Activated naive CD8-positive, alpha-beta T cell treated with anti-CD3 and anti-CD28 coated beads for 36 hours (primary cell): ENCODE measurements at regions not wholly inside any gene's neighbourhood (a gene's known extent, or its start where the extent isn't known, plus 50 kb on each side); places are given as distances from the start of the nearest gene placed in this dataset.
A peak's percentile ranks its signal among the peaks of the same experiment; 100 is the strongest.

Experiments used
- DNase-seq: peaks from one replicate; pipeline ENCODE4 v3.0.0; 2021
- H3K27ac Mint-ChIP-seq: one replicate; pipeline ENCODE4 v1.8.0; 2022; ENCODE audit warnings: mild to moderate bottlenecking, moderate library complexity, mixed read lengths
- H3K27me3 Mint-ChIP-seq: one replicate; pipeline ENCODE4 v1.8.0; 2022; ENCODE audit warnings: mild to moderate bottlenecking, mixed read lengths
- H3K36me3 Mint-ChIP-seq: one replicate; pipeline ENCODE4 v1.8.0; 2021; ENCODE audit warnings: mild to moderate bottlenecking, mixed read lengths
- H3K4me1 Mint-ChIP-seq: one replicate; pipeline ENCODE4 v1.8.0; 2021; ENCODE audit warnings: mixed read lengths
- H3K4me3 Mint-ChIP-seq: one replicate; pipeline ENCODE4 v1.8.0; 2022; ENCODE audit warnings: mild to moderate bottlenecking, moderate library complexity, mixed read lengths
- H3K9me3 Mint-ChIP-seq: one replicate; pipeline ENCODE4 v1.8.0; 2022; ENCODE audit warnings: mixed read lengths

DNA sequence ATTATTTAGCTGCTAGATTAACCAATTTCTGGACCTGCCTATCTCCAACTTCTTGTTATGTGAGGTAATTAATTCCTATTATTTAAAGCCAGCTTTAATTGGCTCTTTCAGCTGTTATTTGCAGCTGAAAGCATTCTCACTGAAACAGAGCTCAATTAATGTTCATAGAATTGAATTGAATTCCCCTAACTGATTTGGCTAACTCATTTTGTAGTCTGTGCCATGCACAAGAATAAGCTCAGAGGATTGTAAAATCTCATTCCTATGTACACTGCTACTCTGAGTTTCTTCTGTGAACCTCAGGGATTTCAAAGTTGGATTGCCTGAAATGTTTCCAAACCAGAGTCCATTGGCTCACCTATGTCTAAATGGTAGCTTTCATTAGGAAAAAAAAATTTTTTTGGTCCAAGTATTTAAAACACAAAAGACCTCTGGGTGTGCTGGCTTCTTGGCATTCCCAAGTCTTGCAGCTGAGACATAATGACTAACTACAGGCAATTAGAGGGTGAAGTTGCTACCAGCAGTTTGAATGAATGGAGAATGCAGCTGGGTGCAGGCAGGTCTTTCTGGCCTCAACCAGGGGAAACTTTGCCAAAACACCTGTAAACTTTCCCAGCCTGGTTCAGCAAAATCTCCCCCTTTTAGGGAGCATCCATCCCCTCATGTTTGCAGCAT, 134.3 kb downstream of the EDEM1 start:
- peaks cover 11% of the 10 kb centered on the region for H3K27me3 Mint-ChIP-seq
- no peak overlapping the region for H3K27ac Mint-ChIP-seq

GRCh38 chr3:5324780-5325179, 137.3 kb downstream of the EDEM1 start:
- Mint-ChIP-seq H3K36me3 (no peaks in the 10 kb centered on the region), H3K27me3 (peaks cover 17% of the 10 kb centered on the region), H3K27ac (no peak overlapping the region), H3K9me3 (peaks cover 3% of the 10 kb centered on the region), H3K4me3 (no peak overlapping the region), H3K4me1 (no peaks in the 10 kb centered on the region)
- no peak for DNase-seq

More for the DNA sequence above, 134.3 kb downstream of the EDEM1 start:
- DNase-seq, result no peak
- H3K36me3 Mint-ChIP-seq, result no peaks in the 10 kb centered on the region
- H3K9me3 Mint-ChIP-seq, result no peaks in the 10 kb centered on the region
- H3K4me3 Mint-ChIP-seq, result no peak overlapping the region
- no peaks in the 10 kb centered on the region for H3K4me1 Mint-ChIP-seq

DNA sequence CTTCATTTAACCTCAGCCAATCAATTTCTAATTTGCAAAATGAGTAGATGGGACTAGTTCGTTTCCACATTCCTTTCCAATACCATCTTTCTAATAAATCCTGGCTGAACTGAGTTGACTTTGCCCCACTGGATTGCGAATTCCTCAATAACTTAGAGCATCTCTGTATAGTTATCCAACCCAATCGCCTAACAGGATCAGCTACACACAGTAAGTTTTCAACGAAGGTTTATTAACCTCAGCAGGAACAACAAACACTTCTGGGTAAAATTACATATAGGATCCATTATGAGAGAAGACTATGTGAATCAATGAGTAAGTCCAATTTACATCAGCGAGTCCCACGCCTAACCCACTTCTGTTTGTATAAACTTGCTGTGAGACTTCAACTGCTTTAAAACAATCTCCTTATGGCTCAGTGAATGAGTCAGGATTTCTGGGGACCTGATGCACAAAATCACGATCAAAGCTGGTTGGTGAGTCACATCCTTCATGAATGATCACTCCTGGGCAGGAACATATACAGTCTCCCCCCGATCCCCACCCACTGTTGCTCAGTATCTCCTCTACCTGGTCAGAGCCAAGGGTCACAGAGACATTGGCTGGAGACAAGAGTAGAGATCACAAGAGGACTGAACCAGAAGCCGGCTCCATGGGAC, 142.8 kb downstream of the EDEM1 start:
- H3K4me1 Mint-ChIP-seq, result no peaks in the 10 kb centered on the region
- peaks cover 3% of the 10 kb centered on the region for H3K9me3 Mint-ChIP-seq
- H3K27ac Mint-ChIP-seq, result no peak overlapping the region
- DNase-seq, result no peak
- no peak overlapping the region for H3K4me3 Mint-ChIP-seq
- peaks cover 7% of the 10 kb centered on the region for H3K27me3 Mint-ChIP-seq
- H3K36me3 Mint-ChIP-seq, result no peaks in the 10 kb centered on the region

- H3K4me3 Mint-ChIP-seq, result no peak overlapping the region
- no peaks in the 10 kb centered on the region for H3K4me1 Mint-ChIP-seq
- H3K27me3 Mint-ChIP-seq, result peaks cover 7% of the 10 kb centered on the region
- H3K27ac Mint-ChIP-seq, result no peak overlapping the region
- DNase-seq, result no peak
- H3K9me3 Mint-ChIP-seq, result peaks cover 3% of the 10 kb centered on the region
- H3K36me3 Mint-ChIP-seq, result no peaks in the 10 kb centered on the region
These were observed 144.2 kb downstream of the EDEM1 start for GRCh38 chr3:5331567-5332269.

- H3K27ac Mint-ChIP-seq, result peak overlapping the region; percentile 13
- H3K9me3 Mint-ChIP-seq, result peaks cover 2% of the 10 kb centered on the region
- no peak overlapping the region for H3K4me3 Mint-ChIP-seq
- H3K36me3 Mint-ChIP-seq, result no peaks in the 10 kb centered on the region
- no peaks in the 10 kb centered on the region for H3K4me1 Mint-ChIP-seq
- peaks cover 3% of the 10 kb centered on the region for H3K27me3 Mint-ChIP-seq
- DNase-seq, result no peak
These were observed 144.9 kb downstream of the EDEM1 start for GRCh38 chr3:5332270-5332956.

- no peaks in the 10 kb centered on the region for H3K27me3 Mint-ChIP-seq
- H3K4me1 Mint-ChIP-seq, result no peaks in the 10 kb centered on the region
- H3K4me3 Mint-ChIP-seq, result no peak overlapping the region
- no peaks in the 10 kb centered on the region for H3K9me3 Mint-ChIP-seq
- H3K36me3 Mint-ChIP-seq, result no peaks in the 10 kb centered on the region
- no peak for DNase-seq
- H3K27ac Mint-ChIP-seq, result no peak overlapping the region
These were observed 152.5 kb downstream of the EDEM1 start for GRCh38 chr3:5339967-5340535.

- H3K4me3 Mint-ChIP-seq, result no peak overlapping the region
- H3K27me3 Mint-ChIP-seq, result no peaks in the 10 kb centered on the region
- H3K4me1 Mint-ChIP-seq, result no peaks in the 10 kb centered on the region
- H3K36me3 Mint-ChIP-seq, result no peaks in the 10 kb centered on the region
- H3K9me3 Mint-ChIP-seq, result no peaks in the 10 kb centered on the region
- H3K27ac Mint-ChIP-seq, result no peak overlapping the region
- DNase-seq, result no peak
These were observed 154.1 kb downstream of the EDEM1 start for GRCh38 chr3:5341610-5342009.

- Mint-ChIP-seq H3K27ac (no peak overlapping the region), H3K36me3 (no peaks in the 10 kb centered on the region), H3K9me3 (no peaks in the 10 kb centered on the region), H3K27me3 (no peaks in the 10 kb centered on the region), H3K4me3 (no peak overlapping the region), H3K4me1 (no peaks in the 10 kb centered on the region)
- DNase-seq, result no peak
These were observed 156.0 kb downstream of the EDEM1 start for GRCh38 chr3:5343459-5343858.

- Mint-ChIP-seq H3K9me3 (no peaks in the 10 kb centered on the region), H3K4me3 (no peak overlapping the region), H3K27me3 (no peaks in the 10 kb centered on the region), H3K4me1 (no peaks in the 10 kb centered on the region), H3K27ac (no peak overlapping the region), H3K36me3 (no peaks in the 10 kb centered on the region)
- DNase-seq, result no peak
These were observed 157.2 kb downstream of the EDEM1 start for GRCh38 chr3:5344707-5345106.

DNA sequence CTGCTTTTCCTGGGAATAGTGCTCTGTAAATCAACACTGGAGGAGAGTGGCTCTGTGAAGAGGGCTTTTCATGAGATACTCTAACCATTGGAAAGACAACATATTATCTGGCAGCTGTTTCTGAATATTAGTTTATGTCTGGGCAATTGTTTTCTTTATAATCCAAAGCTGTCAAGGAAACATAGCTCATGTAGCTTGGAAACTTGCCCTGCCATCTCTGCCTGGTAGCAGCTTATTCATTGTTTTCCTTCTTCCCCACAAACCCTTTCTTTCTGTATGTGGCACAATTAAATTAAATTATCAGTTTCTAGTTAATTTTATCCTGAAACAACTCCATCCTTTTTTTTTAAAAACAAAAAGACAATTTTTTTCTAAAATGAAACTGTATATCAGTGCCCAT, 160.0 kb downstream of the EDEM1 start:
- no peak overlapping the region for H3K27ac Mint-ChIP-seq
- no peaks in the 10 kb centered on the region for H3K9me3 Mint-ChIP-seq
- H3K36me3 Mint-ChIP-seq, result no peaks in the 10 kb centered on the region
- H3K27me3 Mint-ChIP-seq, result peaks cover under 1% of the 10 kb centered on the region
- H3K4me3 Mint-ChIP-seq, result no peak overlapping the region
- H3K4me1 Mint-ChIP-seq, result no peaks in the 10 kb centered on the region
- DNase-seq, result no peak

DNA sequence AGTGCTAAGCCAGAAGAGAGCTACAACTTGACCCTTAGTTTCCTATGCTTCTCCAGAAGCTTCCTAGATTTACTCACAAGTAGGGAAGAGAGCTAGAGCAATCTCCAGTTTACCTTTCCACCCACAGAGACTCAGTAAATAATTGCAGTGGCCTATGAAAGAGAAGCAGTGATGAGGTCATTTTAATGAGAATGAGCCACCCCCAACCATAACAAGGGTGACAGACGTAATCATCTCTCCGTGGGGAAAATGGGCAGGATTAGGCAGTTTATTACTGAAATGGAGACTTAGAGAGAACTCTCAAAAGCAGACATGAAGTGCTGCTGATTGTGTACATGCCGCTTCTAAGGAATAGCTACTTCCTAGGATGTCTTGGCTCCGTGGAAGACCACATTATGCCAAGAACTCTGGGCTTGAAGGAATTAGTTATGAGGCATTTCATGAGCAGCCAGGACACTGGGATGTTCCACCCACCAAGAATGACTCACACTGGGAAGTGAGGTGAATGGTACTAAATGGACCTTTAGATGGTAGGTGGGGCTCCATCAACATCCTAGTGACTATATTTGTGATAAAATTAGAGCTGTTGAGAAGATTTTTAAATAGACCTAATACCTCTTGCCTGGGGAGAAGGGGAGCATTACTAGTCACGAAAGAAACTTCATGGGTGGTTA, 160.9 kb downstream of the EDEM1 start:
- H3K27ac Mint-ChIP-seq, result no peak overlapping the region
- H3K4me3 Mint-ChIP-seq, result no peak overlapping the region
- DNase-seq, result no peak

DNA sequence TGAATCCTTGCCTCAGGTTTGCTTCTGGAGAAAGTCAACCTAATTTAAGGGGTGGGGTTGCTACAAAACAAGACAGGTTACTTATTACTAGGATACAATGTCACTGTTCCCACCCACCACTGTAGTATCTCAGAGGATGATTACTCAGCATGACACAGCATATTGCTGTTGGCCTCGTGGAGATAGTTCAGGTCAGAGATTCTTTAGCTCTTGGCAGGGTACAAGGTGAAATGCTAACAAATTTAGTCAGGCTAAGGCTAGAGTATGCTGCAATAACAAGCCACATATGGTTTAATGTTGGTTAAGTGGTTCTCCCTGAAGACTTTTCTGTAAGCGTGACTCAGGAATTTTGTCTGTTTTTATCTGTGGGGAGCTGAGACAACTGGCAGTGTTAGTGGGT, 161.8 kb downstream of the EDEM1 start:
- H3K9me3 Mint-ChIP-seq, result no peaks in the 10 kb centered on the region
- H3K27ac Mint-ChIP-seq, result no peak overlapping the region
- DNase-seq, result no peak
- H3K4me3 Mint-ChIP-seq, result no peak overlapping the region
- peaks cover 5% of the 10 kb centered on the region for H3K27me3 Mint-ChIP-seq
- no peaks in the 10 kb centered on the region for H3K4me1 Mint-ChIP-seq
- H3K36me3 Mint-ChIP-seq, result no peaks in the 10 kb centered on the region

More for the DNA sequence above, 160.9 kb downstream of the EDEM1 start:
- no peaks in the 10 kb centered on the region for H3K36me3 Mint-ChIP-seq
- no peaks in the 10 kb centered on the region for H3K9me3 Mint-ChIP-seq
- H3K4me1 Mint-ChIP-seq, result no peaks in the 10 kb centered on the region
- peaks cover 5% of the 10 kb centered on the region for H3K27me3 Mint-ChIP-seq

- no peaks in the 10 kb centered on the region for H3K36me3 Mint-ChIP-seq
- no peak overlapping the region for H3K27ac Mint-ChIP-seq
- no peaks in the 10 kb centered on the region for H3K4me1 Mint-ChIP-seq
- peaks cover 9% of the 10 kb centered on the region for H3K27me3 Mint-ChIP-seq
- peaks cover 13% of the 10 kb centered on the region for H3K9me3 Mint-ChIP-seq
- no peak for DNase-seq
- no peak overlapping the region for H3K4me3 Mint-ChIP-seq
These were observed 169.6 kb downstream of the EDEM1 start for GRCh38 chr3:5357089-5357488.

- H3K36me3 Mint-ChIP-seq, result no peaks in the 10 kb centered on the region
- H3K9me3 Mint-ChIP-seq, result peaks cover 13% of the 10 kb centered on the region
- H3K4me3 Mint-ChIP-seq, result no peak overlapping the region
- H3K27ac Mint-ChIP-seq, result no peak overlapping the region
- peaks cover 4% of the 10 kb centered on the region for H3K27me3 Mint-ChIP-seq
- DNase-seq, result no peak
- no peaks in the 10 kb centered on the region for H3K4me1 Mint-ChIP-seq
These were observed 171.4 kb downstream of the EDEM1 start for GRCh38 chr3:5358911-5359310.
